ENCODE measurements at regions not wholly inside any gene's neighbourhood (a gene's known extent, or its start where the extent isn't known, plus 50 kb on each side); places are given as distances from the start of the nearest gene placed in this dataset.

DNA sequence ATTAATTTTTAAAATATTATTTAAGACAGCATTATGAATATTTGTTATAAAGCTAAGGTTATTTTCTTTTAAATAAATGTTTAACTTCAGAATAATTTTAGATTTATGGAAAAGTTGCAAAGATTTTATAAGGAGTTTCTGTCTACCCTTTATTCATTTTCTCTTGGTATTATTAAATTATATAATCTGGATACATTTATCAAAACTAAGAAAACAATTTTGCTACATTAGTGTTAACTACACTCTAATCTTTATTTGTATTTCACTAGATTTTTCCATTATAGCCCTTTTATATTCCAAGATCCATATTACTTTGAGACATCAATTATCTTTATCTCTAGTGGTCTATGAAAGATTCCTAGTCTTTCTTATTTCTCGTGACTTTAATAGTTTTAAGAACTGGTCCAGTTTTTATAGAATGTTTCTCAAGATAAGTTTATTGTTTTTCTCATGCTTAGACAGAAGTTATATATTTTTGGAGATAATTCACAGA, 1243.7 kb upstream of the PCDH9 start:
- H3K36me3 ChIP-seq (ENCODE audit: insufficient read depth, low read length): no peaks in the 10 kb centered on the region

DNA sequence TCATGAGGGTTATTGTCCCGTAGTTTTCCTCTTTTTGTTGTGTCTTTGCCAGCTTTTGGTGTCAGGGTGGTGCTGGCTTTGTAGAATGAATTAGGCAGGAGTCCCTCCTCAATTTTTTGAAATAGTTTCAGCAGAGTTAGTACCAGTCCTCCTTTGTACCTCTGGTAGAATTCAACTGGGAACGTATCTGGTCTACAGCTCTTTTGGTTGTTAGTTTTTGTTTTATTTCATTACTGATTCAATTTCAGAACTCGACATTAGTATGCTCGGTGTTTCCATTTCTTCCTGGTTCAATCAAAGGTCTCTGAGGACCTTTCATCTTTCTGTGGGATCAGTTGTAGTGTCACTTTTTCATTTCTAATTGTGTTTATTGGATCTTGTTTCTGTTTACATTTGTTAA, 1237.0 kb upstream of the PCDH9 start:
- H3K4me3 ChIP-seq (ENCODE audit: insufficient read depth, low read depth, low read length): no peak overlapping the region
- H3K79me2 ChIP-seq (ENCODE audit: insufficient read depth, low read length): no peaks in the 10 kb centered on the region
- no peaks in the 10 kb centered on the region for H3K36me3 Mint-ChIP-seq (ENCODE audit: low read depth, unreplicated experiment)
- no peak overlapping the region for H2AFZ ChIP-seq (ENCODE audit: low read depth, low read length)
- DNase-seq (ENCODE audit: low read depth) (no peak), FAIRE-seq (no peak)
- H3K9me3 ChIP-seq (ENCODE audit: insufficient read depth, low read depth, low read length): no peaks in the 10 kb centered on the region
- H3K4me3 Mint-ChIP-seq (ENCODE audit: unreplicated experiment): no peak overlapping the region
- H3K27ac ChIP-seq (ENCODE audit: low read depth, low read length): no peak overlapping the region
- TF ChIP-seq EZH2 (IDR thresholded peaks at IDR 0.05; ENCODE audit: insufficient read depth, low read length): no peak
- TF ChIP-seq, protein P1, sequence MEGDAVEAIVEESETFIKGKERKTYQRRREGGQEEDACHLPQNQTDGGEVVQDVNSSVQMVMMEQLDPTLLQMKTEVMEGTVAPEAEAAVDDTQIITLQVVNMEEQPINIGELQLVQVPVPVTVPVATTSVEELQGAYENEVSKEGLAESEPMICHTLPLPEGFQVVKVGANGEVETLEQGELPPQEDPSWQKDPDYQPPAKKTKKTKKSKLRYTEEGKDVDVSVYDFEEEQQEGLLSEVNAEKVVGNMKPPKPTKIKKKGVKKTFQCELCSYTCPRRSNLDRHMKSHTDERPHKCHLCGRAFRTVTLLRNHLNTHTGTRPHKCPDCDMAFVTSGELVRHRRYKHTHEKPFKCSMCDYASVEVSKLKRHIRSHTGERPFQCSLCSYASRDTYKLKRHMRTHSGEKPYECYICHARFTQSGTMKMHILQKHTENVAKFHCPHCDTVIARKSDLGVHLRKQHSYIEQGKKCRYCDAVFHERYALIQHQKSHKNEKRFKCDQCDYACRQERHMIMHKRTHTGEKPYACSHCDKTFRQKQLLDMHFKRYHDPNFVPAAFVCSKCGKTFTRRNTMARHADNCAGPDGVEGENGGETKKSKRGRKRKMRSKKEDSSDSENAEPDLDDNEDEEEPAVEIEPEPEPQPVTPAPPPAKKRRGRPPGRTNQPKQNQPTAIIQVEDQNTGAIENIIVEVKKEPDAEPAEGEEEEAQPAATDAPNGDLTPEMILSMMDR (IDR thresholded peaks at IDR 0.05; ENCODE audit: insufficient read depth, low read depth, low read length): no peak
- no peaks in the 10 kb centered on the region for H3K36me3 ChIP-seq (ENCODE audit: insufficient read depth, low read length)
- H3K27me3 Mint-ChIP-seq (ENCODE audit: low read depth, unreplicated experiment): no peaks in the 10 kb centered on the region
- no peaks in the 10 kb centered on the region for H4K20me1 ChIP-seq (ENCODE audit: insufficient read depth, low read length)
- H3K4me1 Mint-ChIP-seq (ENCODE audit: low read depth, unreplicated experiment): no peaks in the 10 kb centered on the region
- no peaks in the 10 kb centered on the region for H3K4me1 ChIP-seq (ENCODE audit: insufficient read depth, low read length)
- no peaks in the 10 kb centered on the region for H3K9me3 Mint-ChIP-seq (ENCODE audit: unreplicated experiment)
- H3K27ac Mint-ChIP-seq (ENCODE audit: unreplicated experiment): no peak overlapping the region
- no peaks in the 10 kb centered on the region for H3K27me3 ChIP-seq (ENCODE audit: insufficient read depth, low read length)
- H3K9ac ChIP-seq (ENCODE audit: low read length): no peak overlapping the region
- no peak overlapping the region for H3K4me2 ChIP-seq (ENCODE audit: low read length)

More for the DNA sequence above, 1243.7 kb upstream of the PCDH9 start:
- Histone ChIP-seq H3K4me1 (ENCODE audit: insufficient read depth, low read length) (no peaks in the 10 kb centered on the region), H3K27me3 (ENCODE audit: insufficient read depth, low read length) (no peaks in the 10 kb centered on the region), H2AFZ (ENCODE audit: low read depth, low read length) (no peak overlapping the region), H3K9me3 (ENCODE audit: insufficient read depth, low read depth, low read length) (no peaks in the 10 kb centered on the region), H4K20me1 (ENCODE audit: insufficient read depth, low read length) (no peaks in the 10 kb centered on the region), H3K4me3 (ENCODE audit: insufficient read depth, low read depth, low read length) (no peak overlapping the region), H3K79me2 (ENCODE audit: insufficient read depth, low read length) (no peaks in the 10 kb centered on the region), H3K9ac (ENCODE audit: low read length) (no peak overlapping the region), H3K27ac (ENCODE audit: low read depth, low read length) (no peak overlapping the region), H3K4me2 (ENCODE audit: low read length) (no peak overlapping the region)
- DNase-seq (ENCODE audit: low read depth): no peak
- no peaks in the 10 kb centered on the region for H3K36me3 Mint-ChIP-seq (ENCODE audit: low read depth, unreplicated experiment)
- no peak overlapping the region for H3K27ac Mint-ChIP-seq (ENCODE audit: unreplicated experiment)
- no peaks in the 10 kb centered on the region for H3K9me3 Mint-ChIP-seq (ENCODE audit: unreplicated experiment)
- no peak for FAIRE-seq
- no peaks in the 10 kb centered on the region for H3K4me1 Mint-ChIP-seq (ENCODE audit: low read depth, unreplicated experiment)
- no peak for TF ChIP-seq EZH2 (IDR thresholded peaks at IDR 0.05; ENCODE audit: insufficient read depth, low read length)
- TF ChIP-seq, protein P1 (IDR thresholded peaks at IDR 0.05; ENCODE audit: insufficient read depth, low read depth, low read length): no peak
- no peaks in the 10 kb centered on the region for H3K27me3 Mint-ChIP-seq (ENCODE audit: low read depth, unreplicated experiment)
- no peak overlapping the region for H3K4me3 Mint-ChIP-seq (ENCODE audit: unreplicated experiment)

DNA sequence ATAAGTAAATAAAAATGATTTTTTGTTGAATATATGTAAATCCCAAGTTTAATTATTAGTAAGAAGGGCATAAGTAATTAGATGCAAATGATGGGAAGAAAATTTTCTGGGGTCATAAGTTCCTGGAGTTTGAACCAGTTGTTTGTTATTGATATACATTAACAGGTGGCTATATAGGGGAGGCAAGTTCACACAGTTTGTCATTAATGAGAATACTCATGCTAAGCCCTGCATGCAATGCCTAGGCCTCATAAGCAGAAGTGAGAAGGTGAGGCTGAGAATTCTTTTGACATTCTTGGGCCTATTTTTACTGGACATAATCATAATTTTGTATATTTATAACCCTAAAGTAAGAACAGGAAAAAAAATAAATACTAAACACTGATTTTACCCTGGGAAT, 1210.7 kb upstream of the PCDH9 start:
- Mint-ChIP-seq H3K4me3 (ENCODE audit: unreplicated experiment) (no peak overlapping the region), H3K36me3 (ENCODE audit: low read depth, unreplicated experiment) (no peaks in the 10 kb centered on the region), H3K27ac (ENCODE audit: unreplicated experiment) (no peak overlapping the region), H3K9me3 (ENCODE audit: unreplicated experiment) (no peaks in the 10 kb centered on the region), H3K27me3 (ENCODE audit: low read depth, unreplicated experiment) (no peaks in the 10 kb centered on the region), H3K4me1 (ENCODE audit: low read depth, unreplicated experiment) (peaks cover 6% of the 10 kb centered on the region)
- Histone ChIP-seq H2AFZ (ENCODE audit: low read depth, low read length) (no peak overlapping the region), H3K36me3 (ENCODE audit: insufficient read depth, low read length) (no peaks in the 10 kb centered on the region), H3K9me3 (ENCODE audit: insufficient read depth, low read depth, low read length) (no peaks in the 10 kb centered on the region), H3K4me2 (ENCODE audit: low read length) (no peak overlapping the region), H4K20me1 (ENCODE audit: insufficient read depth, low read length) (no peaks in the 10 kb centered on the region), H3K79me2 (ENCODE audit: insufficient read depth, low read length) (no peaks in the 10 kb centered on the region), H3K4me1 (ENCODE audit: insufficient read depth, low read length) (peaks cover 5% of the 10 kb centered on the region), H3K9ac (ENCODE audit: low read length) (no peak overlapping the region), H3K27ac (ENCODE audit: low read depth, low read length) (no peak overlapping the region), H3K4me3 (ENCODE audit: insufficient read depth, low read depth, low read length) (no peak overlapping the region), H3K27me3 (ENCODE audit: insufficient read depth, low read length) (no peaks in the 10 kb centered on the region)
- FAIRE-seq (no peak), DNase-seq (ENCODE audit: low read depth) (no peak)
- no peak for TF ChIP-seq EZH2 (IDR thresholded peaks at IDR 0.05; ENCODE audit: insufficient read depth, low read length)
- TF ChIP-seq, protein P1 (IDR thresholded peaks at IDR 0.05; ENCODE audit: insufficient read depth, low read depth, low read length): no peak
